ENCODE measurements at regions not wholly inside any gene's neighbourhood (a gene's known extent, or its start where the extent isn't known, plus 50 kb on each side); places are given as distances from the start of the nearest gene placed in this dataset.

- TF ChIP-seq CTCF (IDR thresholded peaks at IDR 0.05; ENCODE audit: poor library complexity) (no peak), EZH2phosphoT487 (IDR thresholded peaks at IDR 0.05; ENCODE audit: low read depth, severe bottlenecking, unreplicated experiment) (no peak)
Measured at GRCh38 chr2:2793925-2794560, 463.0 kb upstream of the MYT1L start.
